H54 (cell line): ENCODE measurements at regions not wholly inside any gene's neighbourhood (a gene's known extent, or its start where the extent isn't known, plus 50 kb on each side); places are given as distances from the start of the nearest gene placed in this dataset.
"Not testable (repeated sequence)": the region's sequence is repeated elsewhere in the genome, so short reads cannot be mapped to it uniquely, and the experiment has no call there.

Experiments
- DNase-seq: peaks from one replicate; pipeline ENCODE4 v3.0.0; 2011; ENCODE audit warnings: low spot score, mixed read lengths; ENCODE audit not compliant: insufficient read length
- FAIRE-seq: peaks from 3 replicates; lab custom pipeline; 2011; peaks lifted over from hg19 to GRCh38; lab: Jason Lieb, UNC
- POLR2A ChIP-seq: IDR thresholded peaks from 2 replicates; pipeline ENCODE4 v1.6.1; 2011; ENCODE audit warnings: low read depth, mild to moderate bottlenecking, low read length

DNA sequence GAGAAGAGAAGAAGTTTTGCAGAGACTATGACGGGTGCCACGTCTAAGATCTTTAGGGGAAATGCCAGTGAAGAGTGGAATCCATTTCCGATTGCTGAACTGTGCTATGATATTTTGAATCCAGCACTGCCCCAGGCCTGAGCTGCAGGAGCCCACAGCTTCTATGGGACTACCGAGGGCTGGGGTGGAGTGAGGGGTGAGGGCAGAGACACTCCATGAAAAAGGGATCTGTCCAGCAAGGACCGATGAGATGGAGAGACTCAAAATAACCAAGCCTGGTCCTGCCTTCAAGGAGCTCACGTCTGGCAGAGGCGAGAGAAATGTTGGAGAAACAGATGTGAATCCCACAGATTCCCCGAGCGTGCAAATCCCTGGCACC lies 79.8 kb upstream of the MEF2A start:
- FAIRE-seq (no peak), DNase-seq (no peak)
- no peak for TF ChIP-seq POLR2A

GRCh38 chr15:99486371-99487336 lies 79.1 kb upstream of the MEF2A start:
- no peak; the same call in 1 of the 2 replicates for TF ChIP-seq POLR2A
- no peak for FAIRE-seq
- no peak for DNase-seq

GRCh38 chr15:99487337-99487730 lies 78.5 kb upstream of the MEF2A start:
- no peak for DNase-seq
- no peak for TF ChIP-seq POLR2A
- FAIRE-seq, result no peak

DNA sequence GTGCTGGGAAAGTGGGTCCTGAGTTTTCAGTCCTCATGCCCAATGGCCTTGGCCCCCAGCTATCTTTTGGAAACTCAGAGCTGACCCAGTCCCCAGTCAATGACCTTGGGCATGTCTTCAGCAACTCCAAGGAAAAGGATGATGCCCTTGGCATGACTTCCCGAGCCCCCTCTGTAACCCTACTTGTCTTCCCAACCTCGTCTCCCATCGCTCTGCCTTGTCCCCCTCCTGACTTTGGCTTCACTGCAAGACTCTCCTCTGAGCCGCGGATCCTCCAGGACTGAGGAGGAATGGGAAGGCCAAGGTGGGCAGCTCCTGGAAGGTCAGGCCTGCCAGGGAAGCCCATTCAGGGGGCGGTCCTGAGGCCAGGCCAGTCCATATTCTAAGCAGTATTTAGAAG lies 73.5 kb upstream of the MEF2A start:
- DNase-seq (no peak), FAIRE-seq (no peak)
- TF ChIP-seq POLR2A, result no peak

DNA sequence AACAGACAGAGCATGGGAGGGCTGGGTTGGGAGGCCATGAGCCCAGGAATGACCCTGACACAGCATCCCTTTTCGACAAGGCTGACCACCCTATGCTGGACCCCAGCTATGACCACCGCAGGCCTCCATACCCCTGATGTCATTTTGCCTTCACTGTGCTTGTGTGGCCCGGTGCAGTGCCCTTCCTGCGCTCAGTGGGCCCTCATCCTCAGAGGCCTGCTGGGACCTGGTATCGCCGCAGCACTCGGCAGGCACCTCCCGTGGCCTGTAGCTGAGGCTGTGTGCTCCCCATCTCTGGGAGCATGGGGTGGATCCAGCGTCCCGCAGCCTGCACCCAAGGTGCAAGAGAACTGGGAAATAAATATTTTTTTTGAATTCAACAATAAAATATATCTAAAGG lies 73.1 kb upstream of the MEF2A start:
- no peak for FAIRE-seq
- DNase-seq, result no peak
- no peak for TF ChIP-seq POLR2A

DNA sequence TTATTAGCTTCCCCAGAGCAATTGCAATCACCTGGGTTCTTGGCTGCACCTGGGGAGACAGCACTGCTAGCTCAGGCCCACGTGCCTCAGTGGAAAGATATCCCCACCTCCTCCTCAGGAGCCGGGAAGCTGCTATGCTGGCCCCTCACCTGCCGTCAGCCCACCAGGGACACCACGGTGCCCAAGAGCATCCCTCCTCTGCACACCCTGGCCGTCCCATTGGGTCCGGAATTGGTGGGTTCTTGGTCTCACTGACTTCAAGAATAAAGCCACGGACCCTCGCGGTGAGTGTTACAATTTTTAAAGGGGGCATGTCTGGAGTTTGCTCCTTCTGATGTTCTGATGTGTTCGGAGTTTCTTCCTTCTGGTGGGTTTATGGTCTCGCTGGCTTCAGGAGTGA lies 72.3 kb upstream of the MEF2A start:
- FAIRE-seq (no peak), DNase-seq (no peak)
- TF ChIP-seq POLR2A, result no peak

DNA sequence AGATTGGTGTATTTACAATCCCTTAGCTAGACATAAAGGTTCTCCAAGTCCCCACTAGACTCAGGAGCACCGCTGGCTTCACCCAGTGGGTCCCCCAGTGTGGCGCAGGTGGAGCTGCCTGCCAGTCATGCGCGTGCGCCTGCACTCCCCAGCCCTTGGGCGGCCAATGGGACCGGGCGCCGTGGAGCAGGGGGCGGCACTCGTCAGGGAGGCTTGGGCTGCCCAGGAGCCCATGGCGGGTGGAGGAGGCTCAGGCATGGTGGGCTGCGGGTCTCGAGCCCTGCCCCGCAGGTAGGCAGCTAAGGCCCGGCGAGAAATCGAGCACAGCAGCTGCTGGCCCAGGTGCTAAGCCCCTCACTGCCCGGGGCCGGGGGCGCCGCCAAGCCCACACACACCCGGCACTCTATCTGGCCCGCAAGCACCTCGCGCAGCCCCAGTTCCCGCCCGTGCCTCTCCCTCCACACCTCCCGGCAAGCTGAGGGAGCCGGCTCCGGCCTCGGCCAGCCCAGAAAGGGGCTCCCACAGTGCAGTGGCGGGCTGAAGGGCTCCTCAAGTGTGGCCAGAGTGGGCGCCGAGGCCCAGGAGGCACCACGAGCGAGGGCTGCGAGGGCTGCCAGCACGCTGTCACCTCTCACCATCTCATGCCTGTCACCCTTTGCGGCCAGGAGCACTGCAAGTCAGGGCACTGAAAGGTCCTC lies 71.1 kb upstream of the MEF2A start:
- FAIRE-seq, DNase-seq: not testable (repeated sequence)

- DNase-seq (no peak), FAIRE-seq (no peak)
- TF ChIP-seq POLR2A, result no peak
Observed at GRCh38 chr15:99495430-99496301, 70.1 kb upstream of the MEF2A start.

DNA sequence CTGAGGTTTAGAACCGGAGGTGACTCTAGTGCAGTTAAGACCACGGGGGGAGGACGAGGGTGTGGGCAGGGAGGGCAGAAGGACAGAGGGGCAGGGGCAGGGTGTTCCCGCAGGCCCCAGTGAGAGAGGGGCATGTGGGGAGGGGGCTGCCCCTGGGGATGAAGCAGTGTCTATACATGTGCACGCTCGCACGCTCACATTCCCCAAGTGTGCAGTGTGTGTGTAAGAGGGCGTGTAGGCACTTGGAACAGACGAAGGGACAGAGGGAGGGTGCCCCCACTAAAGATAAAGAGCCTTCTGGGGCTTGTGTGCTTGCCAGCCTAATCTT lies 69.5 kb upstream of the MEF2A start:
- no peak for TF ChIP-seq POLR2A
- no peak for DNase-seq
- FAIRE-seq, result no peak

- no peak for TF ChIP-seq POLR2A
- no peak for FAIRE-seq
Observed at GRCh38 chr15:99502182-99502581, 63.6 kb upstream of the MEF2A start.

DNA sequence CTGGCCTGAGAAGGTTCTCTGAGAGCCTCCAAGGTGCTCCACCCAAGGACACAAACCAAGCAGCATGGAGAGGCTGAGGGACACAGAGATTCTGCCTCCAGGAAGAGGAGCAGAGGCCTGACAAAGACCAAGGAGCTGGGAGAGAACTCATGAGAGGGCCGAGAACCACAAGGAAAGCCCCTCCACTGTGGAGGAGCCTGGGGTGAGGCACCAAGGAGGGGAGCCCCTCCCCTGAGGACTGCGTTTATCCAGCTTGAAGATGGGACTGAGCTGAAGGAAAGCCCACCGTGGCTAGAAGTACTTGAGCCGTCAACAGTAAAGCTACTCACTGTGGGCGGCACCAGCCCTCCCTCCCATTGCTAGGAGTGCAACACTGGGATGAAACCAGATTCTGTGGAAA lies 63.1 kb upstream of the MEF2A start:
- no peak for FAIRE-seq
- DNase-seq, result no peak
- no peak for TF ChIP-seq POLR2A

More at GRCh38 chr15:99502182-99502581, 63.6 kb upstream of the MEF2A start:
- DNase-seq, result no peak

DNA sequence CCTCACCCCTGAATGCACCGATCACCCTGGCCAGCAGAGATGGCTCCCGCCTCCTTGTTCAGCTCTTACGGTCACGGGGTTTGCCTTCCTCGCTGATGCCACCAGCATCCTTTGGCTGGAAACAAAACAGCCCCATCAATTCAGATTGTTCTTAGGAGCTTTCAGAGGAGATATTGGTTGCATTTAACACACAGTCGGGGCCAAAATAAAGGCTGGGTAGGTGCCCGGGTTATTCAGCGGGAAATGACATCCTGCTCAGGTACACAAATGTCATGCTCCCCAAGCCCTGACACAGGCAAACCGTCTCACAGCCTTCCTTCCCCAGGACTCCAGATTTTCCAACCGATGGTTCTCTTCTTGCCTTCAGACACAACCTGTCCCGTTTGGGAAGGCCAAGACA lies 62.4 kb upstream of the MEF2A start:
- DNase-seq (no peak), FAIRE-seq (no peak)
- TF ChIP-seq POLR2A, result no peak

GRCh38 chr15:99504071-99504822 lies 61.5 kb upstream of the MEF2A start:
- FAIRE-seq (no peak), DNase-seq (no peak)
- TF ChIP-seq POLR2A, result no peak
